GM21360 (cell line): ENCODE measurements at regions not wholly inside any gene's neighbourhood (a gene's known extent, or its start where the extent isn't known, plus 50 kb on each side); places are given as distances from the start of the nearest gene placed in this dataset.

Experiments used
- ATAC-seq: cut with Tn5 transposase; IDR thresholded peaks from one replicate; pipeline ENCODE4 v1.9.1; 2021; ENCODE audit warnings: mild to moderate bottlenecking, moderate library complexity; ENCODE audit not compliant: unreplicated experiment

- no peak for ATAC-seq
These were observed 776.0 kb downstream of the DACH1 start for GRCh38 chr13:71090990-71091389.

DNA sequence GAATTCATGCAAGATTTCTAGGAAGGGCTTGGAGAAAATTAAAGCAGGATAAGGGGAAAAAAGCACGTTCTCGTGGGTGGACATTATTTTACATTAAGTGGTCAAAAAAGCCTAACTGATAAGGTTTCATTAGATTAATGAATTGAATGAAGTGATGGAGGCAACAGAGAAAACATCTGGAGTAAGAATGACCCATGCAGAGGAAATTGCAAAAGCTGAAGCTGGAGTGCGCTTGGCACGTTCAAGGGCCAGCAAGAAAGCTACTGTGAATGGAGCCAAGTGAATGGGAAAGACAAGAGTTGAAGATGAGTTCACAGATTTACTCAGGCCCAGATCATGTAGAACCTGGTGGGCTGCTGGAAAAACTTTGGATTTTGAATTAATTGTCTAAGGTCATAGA, 777.9 kb downstream of the DACH1 start:
- ATAC-seq = no peak

DNA sequence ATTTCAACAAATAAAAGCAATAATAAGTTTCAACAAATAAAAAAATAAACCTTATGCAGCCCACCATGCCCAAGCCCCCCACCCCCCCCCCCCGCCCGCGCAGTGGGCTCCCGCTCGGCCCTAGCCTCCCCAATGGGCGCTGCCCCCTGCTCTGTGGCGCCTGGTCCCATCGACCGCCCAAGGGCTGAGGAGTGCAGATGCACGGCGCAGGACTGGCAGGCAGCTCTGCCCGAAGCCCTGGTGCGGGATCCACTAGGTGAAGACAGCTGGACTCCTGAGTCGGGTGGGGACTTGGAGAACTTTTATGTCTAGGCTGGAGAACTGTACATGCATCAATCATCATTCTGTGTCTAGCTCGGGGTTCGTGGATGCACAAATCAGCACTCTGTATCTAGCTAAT, 779.6 kb downstream of the DACH1 start:
- ATAC-seq = no peak

DNA sequence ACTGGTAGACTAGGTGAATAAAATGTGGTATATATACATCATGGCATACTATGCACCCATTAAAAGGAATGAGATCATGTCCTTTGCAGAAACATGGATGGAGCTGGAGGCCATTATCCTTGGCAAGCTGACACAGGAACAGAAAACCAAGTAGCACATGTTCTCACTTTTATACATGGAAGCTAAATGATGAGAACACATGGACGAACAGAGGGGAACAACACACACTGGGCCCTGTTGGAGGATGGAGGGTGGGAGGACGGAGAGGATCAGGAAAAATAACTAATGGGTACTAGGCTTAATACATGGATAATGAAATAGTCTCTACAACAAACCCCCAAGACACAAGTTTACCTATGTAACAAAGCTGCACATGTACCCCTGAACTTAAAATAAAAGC, 780.0 kb downstream of the DACH1 start:
- ATAC-seq = no peak

GRCh38 chr13:71082631-71083030, 784.4 kb downstream of the DACH1 start:
- no peak for ATAC-seq

DNA sequence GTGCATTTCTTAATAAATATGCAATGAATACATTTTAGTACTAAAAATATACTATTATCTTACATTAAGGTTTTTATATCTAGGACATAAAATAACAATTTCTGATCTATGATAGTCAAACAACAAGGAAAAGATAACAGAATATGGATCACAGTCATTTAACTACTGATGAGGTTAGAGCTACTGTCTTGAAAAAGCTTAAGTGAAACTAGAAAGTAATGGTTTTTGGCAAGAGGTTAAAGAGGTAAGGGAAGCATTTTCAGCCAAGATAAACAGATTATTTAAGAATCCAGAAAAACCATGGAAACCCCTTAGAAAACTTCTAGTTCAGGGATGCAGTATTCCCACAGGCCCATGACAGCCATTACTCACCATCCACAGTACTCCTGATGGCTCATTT, 787.4 kb downstream of the DACH1 start:
- ATAC-seq = no peak

DNA sequence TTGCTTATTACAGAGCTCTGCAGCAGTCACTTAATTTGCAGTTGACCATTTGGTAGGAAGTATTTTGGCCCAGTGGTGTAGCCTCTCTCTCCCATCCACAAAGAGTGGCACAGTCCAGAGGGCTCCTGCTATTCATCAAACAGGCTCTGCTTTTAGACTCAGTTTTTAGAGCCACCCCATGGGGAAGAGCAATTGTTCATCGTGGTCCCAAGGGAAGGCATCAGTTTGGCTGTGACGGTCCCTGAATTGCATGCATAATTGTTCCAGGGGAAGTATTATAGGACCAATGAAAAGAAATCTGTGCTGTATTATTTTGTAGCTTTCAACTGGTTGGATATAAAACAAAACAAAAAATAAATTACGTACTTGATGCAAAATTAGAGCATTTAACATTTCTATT, 799.0 kb downstream of the DACH1 start:
- ATAC-seq = no peak

DNA sequence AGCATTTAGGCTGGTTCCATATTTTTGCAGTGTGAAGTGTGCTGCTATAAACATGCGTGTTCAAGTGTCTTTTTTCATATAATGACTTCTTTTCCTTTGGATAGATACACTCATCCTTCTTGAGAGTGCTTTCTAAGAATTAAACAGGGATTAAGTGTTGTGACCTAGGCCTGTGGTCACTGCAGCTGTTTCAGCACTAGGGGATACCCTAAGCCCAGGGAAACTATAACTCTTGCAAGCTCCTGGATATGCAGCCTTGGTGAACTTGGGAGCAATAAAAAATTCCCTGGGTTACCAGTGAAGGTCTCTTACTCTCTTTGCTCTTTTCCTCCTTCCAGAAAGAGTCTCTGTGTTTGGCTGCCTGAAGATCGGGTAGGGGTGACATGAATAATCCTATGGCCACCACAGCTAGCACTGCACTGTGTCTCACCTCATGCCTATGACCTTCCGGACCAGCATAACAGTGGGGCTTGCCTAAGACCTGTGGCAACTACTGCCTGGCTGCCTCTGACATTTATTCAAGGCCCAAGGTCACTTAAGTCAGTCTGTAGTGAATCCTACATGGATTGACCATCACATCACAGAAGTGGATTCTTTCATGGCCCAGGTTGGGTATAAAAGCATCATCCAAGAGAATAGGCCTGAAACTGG, 799.7 kb downstream of the DACH1 start:
- no peak for ATAC-seq

- no peak for ATAC-seq
These were observed 810.4 kb downstream of the DACH1 start for GRCh38 chr13:71056581-71056980.

DNA sequence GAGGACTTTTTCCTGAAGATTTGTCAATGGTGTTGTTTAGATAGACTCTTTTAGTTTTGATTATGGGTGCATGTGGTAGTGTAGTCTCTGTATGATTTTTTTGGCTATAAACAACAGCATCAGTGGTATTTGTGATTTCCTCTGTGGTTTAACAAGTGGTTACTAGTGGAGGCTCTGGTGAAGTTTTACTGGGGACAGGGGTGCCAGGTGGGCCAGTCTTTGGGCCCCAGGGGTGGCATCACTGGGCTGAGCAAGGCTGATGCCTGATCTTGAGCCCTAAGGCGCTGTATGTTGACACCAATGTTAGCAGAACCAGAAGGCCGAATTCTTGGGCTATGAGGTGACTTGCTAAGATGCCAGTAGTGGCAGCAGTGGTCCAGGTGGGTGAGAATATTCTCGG, 811.4 kb downstream of the DACH1 start:
- no peak for ATAC-seq

GRCh38 chr13:71055047-71055446, 812.0 kb downstream of the DACH1 start:
- ATAC-seq = no peak

DNA sequence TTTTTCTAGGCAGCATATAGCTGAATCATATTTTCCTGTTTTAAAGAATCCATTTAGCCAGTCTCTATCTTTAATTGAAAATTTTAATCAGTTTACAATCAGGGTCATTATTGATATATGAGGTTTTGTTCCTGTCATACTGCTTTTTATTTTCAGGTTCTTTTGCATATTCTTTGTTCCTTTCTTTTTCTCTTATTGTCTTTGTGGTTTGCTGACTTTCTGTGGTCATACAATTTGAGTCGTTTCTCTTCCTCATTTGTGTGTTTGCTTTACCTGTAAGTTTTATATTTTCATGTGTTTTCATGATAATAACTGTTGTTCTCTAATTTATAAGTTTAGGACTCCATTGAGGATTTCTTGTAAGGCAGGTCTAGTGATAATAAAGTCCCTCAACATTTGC, 812.6 kb downstream of the DACH1 start:
- peak; percentile 85 for ATAC-seq

GRCh38 chr13:71051573-71051972, 815.4 kb downstream of the DACH1 start:
- no peak for ATAC-seq

DNA sequence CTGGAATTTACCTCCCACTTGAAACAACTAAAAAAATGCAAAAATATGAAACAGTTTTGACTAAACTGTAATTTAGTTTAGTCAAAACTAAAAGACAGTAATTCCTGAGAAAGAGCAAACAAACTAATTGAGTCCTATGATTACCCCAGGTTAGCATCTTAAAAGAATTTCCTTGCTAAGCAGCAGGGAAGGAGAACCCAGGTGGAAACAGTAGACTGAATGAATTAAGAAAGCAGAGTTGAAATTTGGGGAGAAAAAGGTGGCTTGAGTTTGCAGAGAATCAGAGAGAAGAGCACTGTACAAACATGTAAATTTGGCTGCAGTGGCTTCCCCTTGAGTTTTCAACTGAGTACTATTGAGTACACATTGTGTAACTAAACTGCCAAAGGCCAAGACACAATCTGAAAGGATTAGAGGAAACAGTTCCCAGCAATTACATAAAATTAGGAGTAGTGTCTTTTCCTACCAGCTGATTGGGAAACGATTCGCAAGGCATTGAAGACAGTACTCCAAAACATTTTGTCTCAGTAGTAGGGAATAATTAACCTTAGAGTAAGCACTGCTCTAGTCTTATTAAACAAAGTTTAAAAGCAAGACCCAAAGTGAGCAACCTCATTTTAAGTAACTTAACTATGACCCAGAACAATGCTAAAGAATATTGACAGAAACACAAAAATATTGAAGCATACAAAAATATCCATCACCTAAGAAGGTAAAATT, 820.5 kb downstream of the DACH1 start:
- no peak for ATAC-seq

- ATAC-seq = no peak
These were observed 821.9 kb downstream of the DACH1 start for GRCh38 chr13:71045101-71045500.

DNA sequence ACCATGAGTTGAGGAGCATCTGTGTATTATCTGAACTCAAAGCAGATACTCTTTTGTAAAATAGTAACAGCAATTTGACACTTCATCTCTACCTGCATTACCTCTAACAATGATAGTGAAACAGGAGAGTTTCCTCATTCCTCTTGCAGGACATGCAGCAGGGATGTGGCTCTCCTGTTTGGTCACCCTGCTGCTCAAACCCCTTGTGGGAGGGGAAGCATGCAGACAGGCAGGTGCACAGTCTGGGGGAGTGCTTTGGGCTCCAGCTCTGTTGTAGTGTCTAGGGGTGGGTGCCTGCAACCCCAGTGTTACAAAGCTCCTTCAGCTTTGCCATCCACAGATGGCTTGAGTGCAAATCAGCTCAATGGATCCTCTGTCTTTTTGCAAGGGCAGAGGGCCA, 827.6 kb downstream of the DACH1 start:
- ATAC-seq = no peak

- no peak for ATAC-seq
These were observed 833.0 kb downstream of the DACH1 start for GRCh38 chr13:71034018-71034417.

- ATAC-seq = no peak
These were observed 834.0 kb downstream of the DACH1 start for GRCh38 chr13:71033026-71033425.

- ATAC-seq = no peak
These were observed 836.2 kb downstream of the DACH1 start for GRCh38 chr13:71030784-71031183.

- ATAC-seq = no peak
These were observed 838.1 kb downstream of the DACH1 start for GRCh38 chr13:71028884-71029283.

- peak; percentile 63 for ATAC-seq
These were observed 845.1 kb downstream of the DACH1 start for GRCh38 chr13:71021825-71022422.

DNA sequence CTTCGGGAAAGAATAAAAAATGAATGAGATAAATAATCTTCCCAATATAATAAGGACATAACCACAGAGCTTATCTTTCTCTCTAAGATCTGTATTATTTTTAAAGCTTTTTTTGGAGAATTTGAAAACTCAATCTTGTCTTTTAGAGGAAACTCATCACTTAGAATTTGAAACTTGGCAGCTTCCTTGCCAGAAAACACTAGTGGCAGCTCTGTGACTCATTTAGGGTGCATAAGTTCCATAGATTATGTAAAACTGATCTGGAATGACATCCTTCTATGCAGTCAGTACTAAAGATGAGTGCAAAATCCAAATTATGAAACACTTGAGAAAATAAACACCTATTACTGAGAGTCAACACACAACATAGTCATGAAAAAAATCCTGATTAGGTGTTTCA, 848.0 kb downstream of the DACH1 start:
- ATAC-seq = no peak
